SK-N-DZ (cell line): ENCODE measurements at regions not wholly inside any gene's neighbourhood (a gene's known extent, or its start where the extent isn't known, plus 50 kb on each side); places are given as distances from the start of the nearest gene placed in this dataset.

ENCODE experiments used
- DNase-seq: peaks from one replicate; pipeline ENCODE4 v3.0.0-alpha.2; 2015; ENCODE audit warnings: low spot score

DNA sequence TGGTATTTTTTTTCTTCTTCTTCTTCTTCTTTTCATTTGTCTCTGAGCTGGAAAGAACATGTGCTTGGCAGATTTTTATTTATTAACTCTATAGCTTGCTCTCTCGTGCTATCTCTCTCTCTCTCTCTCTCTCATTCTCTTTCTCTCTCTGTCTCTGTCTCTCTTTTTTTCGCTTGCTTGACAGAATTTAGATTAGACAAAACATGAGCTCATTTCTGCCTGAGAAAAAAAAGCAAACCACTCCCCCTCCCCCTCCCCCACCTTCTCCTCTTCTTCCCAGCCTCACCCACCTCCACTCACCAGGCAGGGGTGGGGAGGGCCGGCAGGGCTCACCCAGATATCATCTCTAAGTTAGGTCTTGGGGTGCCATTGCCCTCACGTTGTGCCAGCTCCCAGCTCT, 81.5 kb downstream of the PJA1 start:
- no peak for DNase-seq

GRCh38 chrX:69083361-69083760, 81.9 kb downstream of the PJA1 start:
- no peak for DNase-seq

- DNase-seq = no peak
Measured at GRCh38 chrX:69082753-69083150, 82.5 kb downstream of the PJA1 start.

GRCh38 chrX:69082055-69082752, 83.0 kb downstream of the PJA1 start:
- DNase-seq = no peak

GRCh38 chrX:69080855-69081465, 84.3 kb downstream of the PJA1 start:
- no peak for DNase-seq

DNA sequence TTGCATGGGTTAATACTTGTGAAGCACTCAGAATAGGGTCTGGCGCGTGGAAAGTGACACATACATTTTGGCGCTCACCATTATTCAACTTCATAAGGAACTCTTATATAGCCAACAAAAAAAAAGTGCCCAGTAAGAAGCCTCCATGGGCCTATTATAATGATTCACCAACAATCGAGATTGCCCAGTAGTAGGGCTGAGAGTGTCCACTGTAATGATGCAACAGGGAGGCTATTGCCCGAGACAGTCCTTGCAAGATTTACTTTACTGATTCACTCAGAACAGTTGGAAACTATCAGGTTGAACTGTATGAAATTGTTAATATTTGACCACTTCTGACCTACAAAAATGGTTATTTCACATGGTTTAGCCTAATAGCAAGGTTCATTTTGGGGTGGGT, 86.0 kb downstream of the PJA1 start:
- no peak for DNase-seq

DNA sequence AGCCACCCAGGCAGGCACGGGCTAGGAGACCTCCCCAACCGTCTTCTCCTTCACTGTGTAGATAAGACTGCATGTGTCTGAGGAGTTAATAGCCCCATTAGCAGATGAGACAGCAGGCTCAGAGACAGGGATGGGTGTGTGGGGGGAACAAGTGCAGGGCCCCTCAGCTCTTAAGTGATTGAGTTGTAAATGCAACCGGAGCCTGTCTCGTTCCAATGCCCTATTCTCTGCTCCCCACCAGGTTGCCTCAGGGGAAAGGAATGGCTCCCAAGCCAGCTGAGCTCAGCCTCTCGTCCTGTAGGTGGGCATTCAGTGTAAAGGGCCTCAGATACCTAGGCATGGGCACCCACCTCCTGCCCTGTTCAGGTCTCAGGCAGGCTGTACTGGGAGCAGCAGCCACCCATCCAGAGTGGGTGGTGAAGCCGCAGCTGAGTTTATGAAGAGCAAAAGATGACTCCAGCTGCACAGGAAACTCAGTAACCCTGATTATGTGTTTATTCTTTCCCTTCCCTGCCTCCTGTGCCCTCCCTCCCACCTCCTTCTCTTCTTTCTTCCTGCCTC, 87.3 kb downstream of the PJA1 start:
- DNase-seq = no peak

- DNase-seq = no peak
Measured at GRCh38 chrX:69076088-69076487, 89.2 kb downstream of the PJA1 start.

DNA sequence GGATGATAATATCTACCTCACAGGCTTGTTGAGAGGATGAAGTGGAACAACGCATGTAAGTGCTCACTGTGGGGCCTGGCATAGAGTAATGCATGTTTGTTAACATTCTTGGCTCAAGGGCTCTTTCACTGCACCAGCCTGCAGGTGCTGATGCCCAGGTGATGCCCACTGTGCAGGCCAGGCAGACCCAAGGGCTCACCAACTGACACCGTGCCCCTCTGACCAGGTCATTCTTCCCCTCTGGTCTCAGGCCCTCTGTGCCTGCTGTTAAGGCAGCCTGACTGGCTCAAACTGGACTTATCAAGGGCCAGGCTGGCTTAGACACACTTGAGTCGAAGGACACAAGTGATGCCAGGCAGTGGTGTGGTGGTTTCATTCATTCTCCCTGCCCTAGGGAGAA, 90.5 kb downstream of the PJA1 start:
- no peak for DNase-seq

DNA sequence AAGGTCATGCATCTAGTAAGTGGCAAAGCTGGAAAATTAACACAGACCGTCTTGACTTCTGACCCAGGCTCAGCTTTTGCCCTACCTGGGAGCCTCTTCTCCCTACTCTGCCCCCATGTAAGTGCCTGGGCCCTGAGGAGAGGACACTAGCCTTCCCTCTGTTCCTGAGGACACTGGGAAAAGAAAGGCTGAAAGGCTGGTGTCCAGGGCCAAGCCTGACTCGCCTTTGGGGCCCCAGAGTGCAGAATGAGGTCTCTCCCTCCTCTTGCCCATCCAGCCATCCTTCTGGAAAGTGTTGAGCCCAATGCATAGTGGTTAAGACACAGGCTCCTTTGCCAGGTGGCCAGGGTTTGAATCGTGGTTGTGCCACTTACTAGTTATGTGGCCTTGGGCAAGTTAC, 91.5 kb downstream of the PJA1 start:
- no peak for DNase-seq

DNA sequence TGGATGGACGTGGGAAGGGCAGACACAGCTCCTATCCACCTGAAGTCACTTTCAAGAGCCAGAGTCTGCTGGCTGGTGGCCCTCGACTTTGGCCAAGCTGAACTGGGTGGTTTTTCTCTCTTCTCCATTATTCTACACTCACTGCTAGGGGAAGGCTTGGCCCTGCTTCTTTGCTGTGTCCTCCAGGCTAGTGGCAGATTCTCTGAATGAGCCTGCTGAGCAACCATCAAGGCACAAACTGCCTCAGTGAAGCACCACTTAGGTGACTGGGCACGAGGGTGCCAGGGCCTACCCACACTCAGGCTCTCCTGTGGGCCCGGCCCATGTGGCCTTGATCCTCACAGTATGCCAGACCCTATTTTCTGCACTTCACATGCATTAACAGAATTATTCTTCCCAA, 92.0 kb downstream of the PJA1 start:
- DNase-seq = no peak

DNA sequence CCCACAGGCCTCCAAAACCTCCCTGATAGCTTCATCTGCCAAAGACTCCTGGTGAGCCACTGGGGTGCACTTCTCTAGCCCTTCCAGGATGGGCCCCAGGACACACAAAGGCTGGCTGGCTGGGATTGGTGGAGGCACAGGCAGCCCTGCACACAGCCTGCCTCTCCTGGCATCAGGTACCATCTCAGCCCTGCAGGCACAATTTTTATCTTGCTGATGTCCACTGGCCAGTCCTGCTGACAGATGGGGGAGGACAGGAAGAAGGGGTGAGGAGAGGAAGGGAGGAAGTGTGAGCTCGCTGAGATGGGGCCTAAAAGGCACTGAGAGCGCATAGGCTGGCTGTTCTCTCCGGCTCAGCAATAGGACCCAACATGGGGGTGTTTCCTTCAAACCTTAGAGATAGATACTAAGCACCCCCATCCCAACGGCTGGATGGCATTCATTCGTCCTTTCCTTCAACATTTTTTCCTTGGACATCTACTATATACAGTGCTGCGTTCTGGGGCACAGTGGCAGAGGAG, 92.7 kb downstream of the PJA1 start:
- DNase-seq = no peak

DNA sequence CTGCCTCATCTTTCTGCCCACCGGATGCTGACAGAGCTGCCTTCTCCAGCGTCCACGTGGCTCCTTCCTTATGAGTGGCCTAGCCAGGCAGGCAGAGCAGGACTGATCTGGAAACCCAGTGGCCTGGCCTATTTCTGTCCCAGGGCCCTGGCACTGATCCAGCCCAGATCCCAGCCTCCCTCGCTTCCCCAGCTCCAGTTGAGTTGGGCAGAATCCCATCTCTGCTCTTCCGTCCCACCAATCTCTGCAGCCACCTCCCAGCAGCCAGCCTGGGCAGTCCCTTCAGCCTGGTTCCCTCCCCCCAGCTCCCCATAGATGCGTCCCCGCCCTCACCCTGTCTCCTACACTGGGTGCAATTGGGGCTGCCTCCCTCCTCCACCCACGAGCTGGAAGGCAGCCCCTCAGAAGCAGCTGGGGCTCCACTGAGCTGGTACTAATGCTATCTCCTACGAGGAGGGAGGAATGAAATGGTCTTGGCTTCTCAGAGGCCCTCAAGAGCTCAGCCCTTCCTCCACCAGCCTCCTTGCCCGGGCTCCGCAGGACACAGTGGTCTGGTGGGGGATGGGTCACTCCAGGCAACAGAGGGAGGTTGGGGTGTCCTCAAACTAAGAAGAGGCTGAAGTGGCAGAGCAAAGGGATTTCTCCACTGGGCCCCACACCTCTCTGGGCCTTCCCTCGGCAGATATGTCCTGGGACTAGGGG, 94.2 kb downstream of the PJA1 start:
- DNase-seq = peak; percentile 6

DNA sequence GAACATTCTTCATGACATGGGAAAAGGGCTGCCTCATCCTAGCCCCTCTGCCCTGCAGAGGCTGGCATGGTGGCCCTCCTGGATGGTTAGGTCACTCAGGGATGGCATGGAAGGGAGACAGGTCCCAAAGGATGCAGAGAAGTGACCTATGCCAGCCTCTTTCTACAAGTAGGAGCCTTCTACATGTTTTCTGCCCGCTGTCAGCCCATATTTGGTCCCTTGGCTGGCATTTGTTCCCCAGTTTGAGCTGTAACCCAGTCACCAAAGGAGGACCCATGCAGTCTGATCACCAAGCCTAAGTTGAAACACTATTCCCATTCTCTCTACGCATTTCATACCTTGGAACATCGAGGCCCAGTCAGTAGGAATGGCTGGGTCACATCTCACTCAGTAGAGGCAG, 95.4 kb downstream of the PJA1 start:
- DNase-seq = no peak

GRCh38 chrX:69069086-69069445, 96.2 kb downstream of the PJA1 start:
- no peak for DNase-seq

GRCh38 chrX:69068301-69069085, 96.8 kb downstream of the PJA1 start:
- DNase-seq = no peak

- no peak for DNase-seq
Measured at GRCh38 chrX:69067841-69068240, 97.4 kb downstream of the PJA1 start.

DNA sequence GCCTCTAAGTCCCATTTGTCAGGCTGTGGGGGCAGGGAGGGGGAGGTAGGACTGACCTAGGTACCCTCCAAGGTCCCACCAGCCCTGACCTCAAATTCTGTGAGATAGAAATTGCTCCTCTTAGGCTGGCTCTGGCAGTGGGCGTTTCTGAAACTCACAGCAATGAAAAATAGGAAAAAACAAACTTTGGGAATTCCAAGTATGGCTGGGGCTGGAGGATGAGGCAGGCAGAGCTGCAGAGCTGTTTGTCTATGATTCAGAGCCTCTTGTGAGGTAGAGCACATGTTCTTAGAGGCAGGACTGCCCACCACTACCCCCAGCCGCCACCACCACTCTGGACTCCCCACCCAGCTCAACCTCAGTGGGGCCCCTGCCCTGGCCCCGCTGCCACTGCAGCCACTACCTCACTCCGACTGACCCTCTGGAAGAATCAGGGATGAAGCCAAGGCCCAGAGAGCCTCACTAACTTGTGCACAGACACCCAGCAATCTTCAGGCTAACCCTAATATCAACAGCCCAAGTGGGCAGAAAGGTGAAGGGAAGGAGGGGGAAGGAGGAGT, 98.2 kb downstream of the PJA1 start:
- no peak for DNase-seq

- no peak for DNase-seq
Measured at GRCh38 chrX:69066021-69066757, 99.1 kb downstream of the PJA1 start.

DNA sequence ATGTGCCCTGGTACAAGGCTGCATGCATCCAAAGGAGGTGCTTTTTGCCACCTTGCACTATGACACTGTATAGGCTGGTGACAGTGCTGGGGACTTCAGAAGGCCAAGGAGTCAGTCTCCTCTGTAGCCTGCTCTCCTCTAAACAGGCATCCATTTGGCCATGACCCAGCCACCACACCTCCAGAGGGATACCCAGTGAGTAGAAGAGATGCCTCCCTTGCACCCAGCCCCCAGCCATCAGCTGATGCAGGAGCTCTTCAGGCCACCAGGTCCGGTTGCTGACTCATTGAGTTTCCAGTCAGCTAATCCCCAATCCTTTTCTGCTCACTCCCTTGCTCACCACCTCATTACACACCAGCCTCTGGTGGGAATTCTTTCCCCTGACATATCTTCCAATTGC, 99.8 kb downstream of the PJA1 start:
- DNase-seq = no peak

DNA sequence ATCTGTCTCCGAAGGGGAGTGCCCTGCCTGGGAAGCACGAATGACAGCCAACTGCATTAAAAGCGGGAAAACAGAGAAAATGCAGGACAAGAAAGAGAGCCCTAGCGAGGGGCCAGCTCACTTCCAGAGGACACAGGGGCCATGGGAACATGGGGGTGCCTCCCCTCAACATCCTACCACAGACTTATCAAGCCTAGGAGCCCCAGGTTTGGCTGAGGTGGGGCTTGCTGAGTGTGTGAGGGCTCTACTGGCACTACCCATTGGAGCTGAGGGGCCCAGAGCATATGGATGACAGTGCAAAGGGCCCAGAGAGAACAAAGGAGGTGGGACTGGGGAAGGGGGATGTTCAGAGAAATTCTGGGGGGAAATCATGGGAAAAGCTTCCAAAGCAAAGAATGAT, 101.8 kb downstream of the PJA1 start:
- no peak for DNase-seq
